ENCODE measurements at regions not wholly inside any gene's neighbourhood (a gene's known extent, or its start where the extent isn't known, plus 50 kb on each side); places are given as distances from the start of the nearest gene placed in this dataset.

DNA sequence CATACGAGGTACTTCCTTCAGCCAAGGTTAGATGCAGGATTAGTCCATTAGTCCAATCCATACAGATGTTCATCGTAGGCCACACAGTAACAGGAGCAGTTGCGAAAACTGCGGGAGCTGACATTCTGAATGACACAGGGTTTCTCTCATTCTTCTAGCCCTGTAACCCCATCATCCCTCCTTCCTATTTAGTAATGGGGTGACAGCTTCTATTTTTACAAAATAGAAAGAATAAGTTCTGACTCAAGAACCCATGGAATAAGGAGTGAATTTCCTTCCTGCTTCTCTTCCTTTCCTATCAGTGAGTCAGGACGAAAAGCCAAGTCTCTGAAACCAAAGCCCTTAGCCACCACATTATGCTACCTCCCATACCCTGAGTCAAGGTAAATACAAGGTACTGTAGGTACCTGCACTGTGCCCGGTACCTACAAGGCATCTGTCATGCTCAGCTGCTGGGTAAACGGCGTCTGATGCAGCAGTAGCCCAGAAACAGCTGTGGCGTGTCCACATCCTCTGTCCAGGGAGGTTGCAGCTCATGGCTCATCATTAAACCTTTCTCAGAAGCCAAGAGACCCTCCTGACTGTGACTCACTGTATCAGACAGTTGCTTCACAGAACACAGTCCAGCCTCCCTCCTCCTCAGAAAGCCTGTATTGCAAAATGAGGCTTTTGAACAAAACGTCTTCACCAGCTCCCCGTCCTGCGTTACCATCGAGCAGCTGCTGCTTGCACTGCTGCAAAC is 84.2 kb downstream of the ESM1 start:
- no peak overlapping the region for H3K4me3 ChIP-seq (ENCODE audit: low read length)
- H2AFZ ChIP-seq (ENCODE audit: low read depth, low read length) = no peak overlapping the region
- no peaks in the 10 kb centered on the region for H3K9me3 ChIP-seq (ENCODE audit: low read length)
- no peaks in the 10 kb centered on the region for H3K4me1 ChIP-seq (ENCODE audit: insufficient read depth, low read length)
- H3K36me3 ChIP-seq (ENCODE audit: insufficient read depth, low read length) = no peaks in the 10 kb centered on the region
- no peaks in the 10 kb centered on the region for H3K27me3 ChIP-seq (ENCODE audit: insufficient read depth, low read length)

DNA sequence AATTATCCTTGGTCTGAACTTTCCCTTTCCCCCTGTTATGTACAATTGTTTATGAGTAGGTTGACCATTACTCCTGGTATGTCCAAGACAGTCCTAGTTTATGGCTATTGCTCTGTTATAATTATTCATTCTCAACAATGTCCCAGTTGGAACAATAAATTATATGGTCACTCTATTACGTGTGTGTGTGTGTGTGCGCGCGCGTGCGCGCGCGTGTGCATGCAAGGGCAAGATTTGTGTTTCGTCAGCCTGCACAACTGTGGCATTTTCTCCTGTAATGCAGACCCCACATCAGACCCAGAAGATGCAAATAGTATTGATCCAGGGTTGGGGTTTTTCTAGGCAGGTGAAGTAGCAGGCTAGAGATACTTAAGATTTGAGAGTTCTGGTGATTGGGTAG is 88.4 kb downstream of the ESM1 start:
- Histone ChIP-seq H3K4me1 (ENCODE audit: insufficient read depth, low read length) (peaks cover 2% of the 10 kb centered on the region), H3K9me3 (ENCODE audit: low read length) (no peaks in the 10 kb centered on the region), H3K27me3 (ENCODE audit: insufficient read depth, low read length) (no peaks in the 10 kb centered on the region), H3K36me3 (ENCODE audit: insufficient read depth, low read length) (no peaks in the 10 kb centered on the region), H2AFZ (ENCODE audit: low read depth, low read length) (no peak overlapping the region), H3K4me3 (ENCODE audit: low read length) (no peak overlapping the region)

DNA sequence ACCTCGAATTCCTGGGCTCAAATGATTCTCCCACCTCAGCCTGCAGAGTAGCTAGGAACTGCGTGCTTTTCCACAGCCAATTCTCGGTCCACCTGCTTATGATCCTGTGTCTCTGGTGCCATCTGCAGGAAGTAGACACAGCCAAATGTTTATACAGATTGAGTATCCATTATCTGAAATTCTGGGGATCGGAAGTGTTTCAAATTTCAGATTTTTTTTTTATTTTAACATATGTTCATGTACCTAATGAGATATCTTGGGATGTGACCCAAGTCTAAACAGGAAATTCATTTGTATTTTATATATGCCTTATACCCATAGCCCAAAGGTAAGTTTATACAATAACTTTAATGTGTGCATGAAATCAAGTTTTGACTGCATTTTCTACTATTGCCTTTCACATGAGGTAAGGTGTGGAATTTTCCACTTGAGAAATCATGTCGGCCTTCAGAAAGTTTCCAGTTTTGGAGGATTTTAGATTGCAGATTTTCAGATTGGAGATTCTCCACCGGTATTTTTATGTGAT is 89.5 kb downstream of the ESM1 start:
- no peaks in the 10 kb centered on the region for H3K9me3 ChIP-seq (ENCODE audit: low read length)
- no peak overlapping the region for H2AFZ ChIP-seq (ENCODE audit: low read depth, low read length)
- no peaks in the 10 kb centered on the region for H3K36me3 ChIP-seq (ENCODE audit: insufficient read depth, low read length)
- no peaks in the 10 kb centered on the region for H3K27me3 ChIP-seq (ENCODE audit: insufficient read depth, low read length)
- peaks cover 2% of the 10 kb centered on the region for H3K4me1 ChIP-seq (ENCODE audit: insufficient read depth, low read length)
- no peak overlapping the region for H3K4me3 ChIP-seq (ENCODE audit: low read length)

DNA sequence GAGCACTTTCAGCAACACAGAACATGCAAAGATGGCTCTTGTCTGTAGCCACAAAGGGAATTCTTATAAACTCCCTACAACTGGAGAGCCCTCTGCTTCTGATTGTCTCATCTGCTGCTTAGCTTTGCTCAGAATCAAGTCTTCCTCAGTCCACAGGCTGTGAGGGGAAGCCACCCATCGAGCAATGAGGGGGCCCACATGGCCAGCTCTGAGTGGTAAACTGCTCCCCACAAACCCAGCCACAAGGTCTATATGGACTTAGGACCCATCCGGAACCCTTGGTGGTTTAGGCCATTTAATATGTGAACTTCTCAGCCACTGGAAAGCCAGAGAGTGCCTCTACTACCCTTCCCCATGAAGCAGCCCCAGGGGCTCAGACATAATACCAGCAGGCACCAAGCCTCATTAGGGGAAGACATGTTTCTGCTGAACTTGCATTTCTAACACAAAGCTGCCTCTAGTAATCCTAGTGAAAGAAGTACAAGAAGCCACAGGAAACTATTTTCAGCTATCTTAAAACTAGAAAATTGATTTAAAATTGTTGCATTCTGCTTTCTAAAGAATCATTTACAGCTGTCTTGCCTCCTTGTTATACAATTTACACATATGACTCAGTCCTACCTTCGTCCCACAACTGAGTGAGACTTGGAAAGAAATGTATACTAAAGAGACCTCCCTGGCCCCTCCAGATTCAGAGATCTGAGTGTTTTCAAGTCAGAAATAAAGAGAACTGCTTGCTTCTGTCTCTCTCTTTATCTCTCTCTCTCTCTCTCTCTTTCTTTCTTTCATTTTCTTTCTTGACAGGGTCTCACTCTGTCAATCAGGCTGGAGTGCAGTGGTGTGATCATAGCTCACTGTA is 90.2 kb downstream of the ESM1 start:
- Histone ChIP-seq H3K4me3 (ENCODE audit: low read length) (no peak overlapping the region), H3K36me3 (ENCODE audit: insufficient read depth, low read length) (no peaks in the 10 kb centered on the region), H3K27me3 (ENCODE audit: insufficient read depth, low read length) (no peaks in the 10 kb centered on the region), H2AFZ (ENCODE audit: low read depth, low read length) (no peak overlapping the region), H3K4me1 (ENCODE audit: insufficient read depth, low read length) (peaks cover 2% of the 10 kb centered on the region), H3K9me3 (ENCODE audit: low read length) (no peaks in the 10 kb centered on the region)

DNA sequence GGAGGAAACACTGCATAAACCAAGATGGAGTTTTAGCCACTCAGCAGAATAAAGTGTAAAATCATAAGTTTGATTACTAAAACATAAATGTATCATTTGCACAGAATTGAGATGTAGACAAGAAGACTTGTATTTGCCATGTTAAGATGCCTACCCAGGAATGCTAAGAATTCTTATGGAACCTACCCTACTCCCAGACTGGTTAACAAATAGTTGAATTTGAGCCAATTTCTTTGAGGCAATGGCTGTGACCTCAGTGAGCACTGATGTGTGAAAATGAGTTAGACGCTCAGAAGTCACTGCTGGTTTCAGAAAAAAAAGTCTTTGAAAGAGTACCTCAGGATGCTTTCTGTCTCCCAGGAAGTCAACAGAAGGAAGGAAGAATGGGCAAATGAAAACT is 95.6 kb downstream of the ESM1 start:
- peaks cover 13% of the 10 kb centered on the region for H3K27me3 ChIP-seq (ENCODE audit: insufficient read depth, low read length)
- no peak overlapping the region for H2AFZ ChIP-seq (ENCODE audit: low read depth, low read length)
- no peaks in the 10 kb centered on the region for H3K36me3 ChIP-seq (ENCODE audit: insufficient read depth, low read length)
- H3K9me3 ChIP-seq (ENCODE audit: low read length) = peaks cover 3% of the 10 kb centered on the region
- peaks cover 6% of the 10 kb centered on the region for H3K4me1 ChIP-seq (ENCODE audit: insufficient read depth, low read length)
- no peak overlapping the region for H3K4me3 ChIP-seq (ENCODE audit: low read length)

DNA sequence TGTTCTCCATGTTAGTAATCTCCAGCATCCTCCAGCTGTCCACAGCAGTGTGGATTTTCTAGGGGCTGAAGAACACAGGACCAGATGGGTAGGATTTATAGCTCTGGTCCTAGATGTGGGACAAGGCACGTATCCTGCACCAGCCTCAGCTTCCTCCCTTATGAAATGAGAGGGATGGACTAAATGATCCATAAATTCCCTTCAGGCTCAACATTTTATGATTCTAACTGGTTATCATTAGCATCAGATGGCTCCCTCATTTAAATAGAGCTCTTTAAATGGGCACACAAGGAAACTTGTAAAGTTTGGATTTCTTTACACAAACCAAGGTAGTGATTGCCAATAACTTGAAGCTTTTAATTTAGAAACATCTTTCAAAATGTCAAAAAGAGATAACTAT is 97.7 kb downstream of the ESM1 start:
- H3K27me3 ChIP-seq (ENCODE audit: insufficient read depth, low read length) = peaks cover 34% of the 10 kb centered on the region
- no peak overlapping the region for H3K4me3 ChIP-seq (ENCODE audit: low read length)
- H3K9me3 ChIP-seq (ENCODE audit: low read length) = peaks cover 9% of the 10 kb centered on the region
- no peaks in the 10 kb centered on the region for H3K36me3 ChIP-seq (ENCODE audit: insufficient read depth, low read length)
- peaks cover 6% of the 10 kb centered on the region for H3K4me1 ChIP-seq (ENCODE audit: insufficient read depth, low read length)
- H2AFZ ChIP-seq (ENCODE audit: low read depth, low read length) = no peak overlapping the region

DNA sequence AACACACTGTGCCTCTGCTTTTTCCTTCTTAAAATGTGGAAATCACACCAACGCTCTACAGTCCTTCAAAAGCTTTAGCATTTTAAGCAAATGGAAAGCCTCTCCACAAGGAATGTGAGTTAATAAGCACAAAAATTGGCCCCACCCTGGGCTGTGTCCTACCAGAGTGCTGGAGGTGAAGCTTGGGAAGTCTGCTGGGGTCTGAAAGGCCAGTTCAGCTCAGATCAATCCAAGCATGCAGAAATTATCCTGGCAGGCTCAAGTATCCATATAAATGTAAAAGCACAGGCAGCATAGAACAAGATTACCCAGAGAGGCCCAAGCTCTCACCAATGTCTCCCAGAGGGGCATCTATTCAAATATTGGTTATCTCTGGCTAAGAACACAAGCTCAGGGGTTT is 98.5 kb downstream of the ESM1 start:
- Histone ChIP-seq H3K36me3 (ENCODE audit: insufficient read depth, low read length) (no peaks in the 10 kb centered on the region), H3K9me3 (ENCODE audit: low read length) (peaks cover 9% of the 10 kb centered on the region), H3K4me1 (ENCODE audit: insufficient read depth, low read length) (peaks cover 6% of the 10 kb centered on the region), H3K27me3 (ENCODE audit: insufficient read depth, low read length) (peaks cover 40% of the 10 kb centered on the region), H3K4me3 (ENCODE audit: low read length) (no peak overlapping the region), H2AFZ (ENCODE audit: low read depth, low read length) (no peak overlapping the region)

DNA sequence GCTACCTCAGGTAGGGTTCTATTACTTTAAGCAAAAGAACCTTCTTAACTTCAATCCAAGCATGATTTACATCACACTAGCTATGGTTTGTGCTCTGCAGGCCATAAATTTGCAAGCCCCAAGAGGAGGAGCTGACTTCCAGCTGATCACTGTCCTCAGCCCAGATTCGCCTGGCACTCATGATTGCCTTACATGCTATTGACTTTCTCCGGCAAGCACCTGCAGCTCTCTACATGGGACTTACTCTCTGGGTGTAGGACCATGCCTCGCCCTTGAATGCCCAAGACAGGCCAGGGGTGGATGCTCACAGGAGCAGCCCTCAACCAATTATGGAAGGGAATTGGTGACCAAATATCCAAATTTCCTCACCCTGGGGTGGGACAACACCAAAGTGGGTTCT is 99.8 kb downstream of the ESM1 start:
- H3K36me3 ChIP-seq (ENCODE audit: insufficient read depth, low read length) = no peaks in the 10 kb centered on the region
- no peak overlapping the region for H3K4me3 ChIP-seq (ENCODE audit: low read length)
- peaks cover 46% of the 10 kb centered on the region for H3K27me3 ChIP-seq (ENCODE audit: insufficient read depth, low read length)
- H3K9me3 ChIP-seq (ENCODE audit: low read length) = peaks cover 9% of the 10 kb centered on the region
- H3K4me1 ChIP-seq (ENCODE audit: insufficient read depth, low read length) = peaks cover 6% of the 10 kb centered on the region
- H2AFZ ChIP-seq (ENCODE audit: low read depth, low read length) = no peak overlapping the region

DNA sequence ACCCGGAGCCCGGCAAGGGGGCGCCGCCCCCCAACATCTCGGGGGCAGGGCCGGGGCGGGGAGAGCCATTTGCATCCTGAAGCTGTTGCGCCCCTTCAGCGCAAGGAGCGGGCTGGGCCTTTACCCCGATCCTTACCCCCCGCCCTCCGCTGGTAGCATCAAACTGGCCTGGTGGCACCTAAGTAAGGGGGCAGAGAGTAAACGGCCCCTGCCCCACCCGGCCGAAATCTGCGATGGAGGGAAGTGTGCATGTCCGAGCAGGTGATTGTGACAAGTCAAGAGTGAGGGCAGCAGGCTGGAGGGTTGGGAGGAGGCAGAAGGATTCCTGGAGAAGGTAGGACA is 101.2 kb downstream of the ESM1 start:
- H3K27me3 ChIP-seq (ENCODE audit: insufficient read depth, low read length) = peaks cover 46% of the 10 kb centered on the region
- H3K36me3 ChIP-seq (ENCODE audit: insufficient read depth, low read length) = no peaks in the 10 kb centered on the region
- H3K9me3 ChIP-seq (ENCODE audit: low read length) = peaks cover 9% of the 10 kb centered on the region
- no peak overlapping the region for H3K4me3 ChIP-seq (ENCODE audit: low read length)
- H2AFZ ChIP-seq (ENCODE audit: low read depth, low read length) = peak overlapping the region; percentile 78
- H3K4me1 ChIP-seq (ENCODE audit: insufficient read depth, low read length) = no peaks in the 10 kb centered on the region

DNA sequence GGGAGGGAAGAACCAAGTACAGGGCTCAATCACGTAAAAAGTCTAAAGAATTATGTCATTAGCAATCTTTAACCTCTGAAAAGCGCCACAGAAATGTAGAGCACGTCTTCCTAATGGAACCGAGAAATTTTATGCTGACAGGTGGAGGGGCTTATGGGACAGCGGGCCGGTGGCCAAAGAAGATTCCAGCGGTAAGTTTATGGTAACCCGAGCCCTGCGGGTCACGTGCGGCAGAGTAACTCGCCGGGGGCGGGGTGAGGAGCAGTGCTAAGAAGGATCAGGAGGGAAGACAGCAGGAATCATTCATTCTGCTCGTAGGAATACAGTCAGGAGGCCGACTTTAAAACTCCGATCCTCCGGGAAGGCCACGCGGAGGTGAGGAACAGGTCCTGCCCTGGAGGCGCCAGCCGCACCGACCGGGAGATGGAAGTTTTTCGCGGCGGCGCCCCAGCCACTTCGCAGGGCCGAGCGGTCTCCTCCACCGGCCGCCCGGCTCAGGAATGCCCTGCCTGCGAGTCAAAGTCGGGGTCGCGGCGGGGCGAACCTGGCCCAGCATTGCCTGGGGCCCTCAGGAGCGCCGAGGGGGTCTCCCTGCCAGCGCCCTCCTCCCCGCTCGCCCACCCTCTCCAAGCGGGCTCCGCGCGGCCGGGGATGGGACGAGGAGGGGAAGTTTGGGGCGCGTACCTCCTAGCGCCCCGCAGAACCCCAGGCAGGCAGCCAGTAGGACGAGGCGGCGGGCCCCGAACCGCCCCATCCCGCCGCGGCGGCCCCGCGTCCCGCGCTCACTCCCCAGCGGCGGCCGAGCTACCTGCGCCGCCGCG is 101.8 kb downstream of the ESM1 start:
- H3K36me3 ChIP-seq (ENCODE audit: insufficient read depth, low read length) = no peaks in the 10 kb centered on the region
- H3K9me3 ChIP-seq (ENCODE audit: low read length) = peaks cover 9% of the 10 kb centered on the region
- no peaks in the 10 kb centered on the region for H3K4me1 ChIP-seq (ENCODE audit: insufficient read depth, low read length)
- H3K4me3 ChIP-seq (ENCODE audit: low read length) = peak overlapping the region; percentile 32
- peaks cover 46% of the 10 kb centered on the region for H3K27me3 ChIP-seq (ENCODE audit: insufficient read depth, low read length)
- peak overlapping the region; percentile 78 for H2AFZ ChIP-seq (ENCODE audit: low read depth, low read length)

DNA sequence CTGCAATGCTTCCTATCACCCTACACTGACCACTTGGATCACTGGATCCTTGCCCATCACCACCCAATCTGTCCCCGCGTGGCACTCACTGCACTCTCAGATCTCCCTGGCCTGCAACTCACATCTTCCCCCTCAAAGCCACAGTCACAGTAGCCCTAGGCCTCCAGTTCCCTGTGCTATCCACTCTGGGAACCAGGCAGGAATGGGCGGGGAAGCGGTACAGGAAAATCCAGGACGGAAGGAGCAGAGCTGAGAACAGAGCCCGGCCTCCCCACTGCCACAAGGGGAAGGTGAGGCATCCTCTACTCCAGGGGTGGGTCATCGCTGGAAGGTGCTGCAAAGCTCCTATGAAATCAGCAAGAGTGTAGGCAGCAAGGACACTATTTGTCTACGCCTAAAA is 102.6 kb downstream of the ESM1 start:
- Histone ChIP-seq H3K36me3 (ENCODE audit: insufficient read depth, low read length) (no peaks in the 10 kb centered on the region), H3K4me1 (ENCODE audit: insufficient read depth, low read length) (no peaks in the 10 kb centered on the region), H3K27me3 (ENCODE audit: insufficient read depth, low read length) (peaks cover 46% of the 10 kb centered on the region), H3K9me3 (ENCODE audit: low read length) (peaks cover 9% of the 10 kb centered on the region), H2AFZ (ENCODE audit: low read depth, low read length) (no peak overlapping the region), H3K4me3 (ENCODE audit: low read length) (no peak overlapping the region)

DNA sequence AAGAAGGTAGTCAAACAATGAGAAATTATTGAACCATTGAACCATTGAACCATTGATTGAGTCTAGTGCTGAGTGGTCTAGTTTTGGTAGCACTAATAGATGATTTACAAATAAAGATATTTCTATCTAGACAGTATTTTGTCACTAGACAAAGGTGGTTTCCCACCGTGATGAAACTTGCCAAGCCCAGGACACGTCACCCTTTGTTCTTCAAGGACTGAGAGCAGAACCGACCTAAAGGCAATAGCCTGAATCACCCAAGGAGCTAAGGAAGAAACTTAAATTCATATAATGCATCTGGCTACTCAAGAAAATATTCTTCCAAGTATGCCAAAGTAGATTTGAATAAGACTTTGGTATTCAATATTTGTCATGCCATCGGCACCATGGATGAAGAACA is 103.3 kb downstream of the ESM1 start:
- Histone ChIP-seq H3K36me3 (ENCODE audit: insufficient read depth, low read length) (no peaks in the 10 kb centered on the region), H3K27me3 (ENCODE audit: insufficient read depth, low read length) (peaks cover 46% of the 10 kb centered on the region), H3K4me1 (ENCODE audit: insufficient read depth, low read length) (no peaks in the 10 kb centered on the region), H3K9me3 (ENCODE audit: low read length) (peaks cover 9% of the 10 kb centered on the region), H3K4me3 (ENCODE audit: low read length) (no peak overlapping the region), H2AFZ (ENCODE audit: low read depth, low read length) (no peak overlapping the region)
